LNCaP clone FGC (cell line): ENCODE measurements at regions not wholly inside any gene's neighbourhood (a gene's known extent, or its start where the extent isn't known, plus 50 kb on each side); places are given as distances from the start of the nearest gene placed in this dataset.

ENCODE experiments used
- DNase-seq: peaks from one replicate; pipeline ENCODE4 v3.0.0-alpha.2; 2011; ENCODE audit warnings: low read depth
- H3K4me3 ChIP-seq: 2 replicates; pipeline ENCODE4 v1.5.1; 2011; ENCODE audit warnings: mild to moderate bottlenecking, low read depth, low read length, control low read depth
- CTCF ChIP-seq: IDR thresholded peaks from 2 replicates; pipeline ENCODE4 v1.5.1; 2012; ENCODE audit warnings: mild to moderate bottlenecking; ENCODE audit not compliant: control insufficient read depth, insufficient read depth; ENCODE audit errors: extremely low read depth

- no peak overlapping the region for H3K4me3 ChIP-seq
- TF ChIP-seq CTCF: no peak
Measured at GRCh38 chr4:81963763-81964020, 410.1 kb downstream of the HNRNPD start.

GRCh38 chr4:81963015-81963762, 410.6 kb downstream of the HNRNPD start:
- no peak overlapping the region for H3K4me3 ChIP-seq
- no peak for DNase-seq
- no peak for TF ChIP-seq CTCF

More at GRCh38 chr4:81963763-81964020, 410.1 kb downstream of the HNRNPD start:
- no peak for DNase-seq

GRCh38 chr4:81960961-81961360, 412.8 kb downstream of the HNRNPD start:
- no peak overlapping the region for H3K4me3 ChIP-seq
- no peak for TF ChIP-seq CTCF
- DNase-seq: no peak

- no peak for DNase-seq
Measured at GRCh38 chr4:81954271-81954670, 419.5 kb downstream of the HNRNPD start.

GRCh38 chr4:81951891-81952455, 421.8 kb downstream of the HNRNPD start:
- H3K4me3 ChIP-seq: no peak overlapping the region
- TF ChIP-seq CTCF: no peak
- DNase-seq: no peak

More at GRCh38 chr4:81954271-81954670, 419.5 kb downstream of the HNRNPD start:
- no peak overlapping the region for H3K4me3 ChIP-seq
- no peak for TF ChIP-seq CTCF

GRCh38 chr4:81946996-81947395, 426.8 kb downstream of the HNRNPD start:
- TF ChIP-seq CTCF: no peak
- DNase-seq: no peak

More at GRCh38 chr4:81946996-81947395, 426.8 kb downstream of the HNRNPD start:
- no peak overlapping the region for H3K4me3 ChIP-seq
